ENCODE measurements at regions not wholly inside any gene's neighbourhood (a gene's known extent, or its start where the extent isn't known, plus 50 kb on each side); places are given as distances from the start of the nearest gene placed in this dataset.

- H3K27ac ChIP-seq (ENCODE audit: control insufficient read depth, insufficient read depth): no peak overlapping the region
- no peaks in the 10 kb centered on the region for H3K27me3 ChIP-seq (replicated peaks in 1 of 2; ENCODE audit: control insufficient read depth in 2 of 2, insufficient read depth in 2 of 2, low read length in 1 of 2)
- peak; percentile 87 for FAIRE-seq
- no peak overlapping the region for H3K4me3 ChIP-seq
- H4K20me1 ChIP-seq (ENCODE audit: control insufficient read depth, insufficient read depth): no peaks in the 10 kb centered on the region
- no peak for DNase-seq (ENCODE audit: low read depth, low spot score)
- ChIA-PET SMC1A (ENCODE audit: uncharacterized antibody, unreplicated experiment) (interaction anchor here (0.6 to 27.0 kb wide), 37 partner anchors 8 to 810 kb away, joined by 3 to 636 read pairs (median 5); no protein-coding TSS in a partner anchor), RAD21 (ENCODE audit: unreplicated experiment) (interaction anchor here (0.6 to 11.9 kb wide), 27 partner anchors 10 to 355 kb away, joined by 3 to 424 read pairs (median 3); no protein-coding TSS in a partner anchor), POLR2A (interaction anchor here (0.6 to 5.4 kb wide), 8 partner anchors 31 to 239 kb away, joined by 3 to 27 read pairs (median 3); no protein-coding TSS in a partner anchor), CTCF (interaction anchor here (0.6 to 21.3 kb wide), 53 partner anchors 8 to 1458 kb away, joined by 3 to 597 read pairs (median 4); no protein-coding TSS in a partner anchor)
- H3K4me2 ChIP-seq (ENCODE audit: control insufficient read depth, insufficient read depth): no peak overlapping the region
- WGBS (ENCODE audit: insufficient coverage, insufficient replicate concordance, low lambda C conversion rate, missing lambda C conversion rate): 0% methylated on average over 2 of the region's 2 CpGs
- H3K9me3 ChIP-seq (replicated peaks; ENCODE audit: control insufficient read depth, insufficient read depth, low read length): no peaks in the 10 kb centered on the region; the same call in 2 of the 3 replicates
- intact Hi-C loops (cut with micrococcal nuclease; ENCODE audit: unreplicated experiment): loop anchor here (1.0 to 2.0 kb wide), 3 partner anchors 155 to 313 kb away; no protein-coding TSS in a partner anchor
- BruUV-seq (replicated peaks): no TSS peak
- in situ Hi-C loops (cut with MboI): loop anchor here (5.0 kb wide), 2 partner anchors 154 to 249 kb away; no protein-coding TSS in a partner anchor
- peak; percentile 64 for ATAC-seq
- H3K36me3 ChIP-seq (ENCODE audit: control insufficient read depth in 2 of 2, insufficient read depth in 2 of 2, low read length in 1 of 2): no peaks in the 10 kb centered on the region
- H3K4me1 ChIP-seq (ENCODE audit: control insufficient read depth, insufficient read depth, low read length): peaks cover 25% of the 10 kb centered on the region
- no peak overlapping the region for H2AFZ ChIP-seq (ENCODE audit: control insufficient read depth, low read depth, low read length)
- no peaks in the 10 kb centered on the region for H3K79me2 ChIP-seq (ENCODE audit: control insufficient read depth, insufficient read depth, low read length)
- no peak overlapping the region for H3K9ac ChIP-seq (ENCODE audit: control insufficient read depth, insufficient read depth, low read length)
- TF ChIP-seq SKIL (IDR thresholded peaks at IDR 0.05; ENCODE audit: low read depth, poor library complexity, severe bottlenecking) (no peak), TCF3 (IDR thresholded peaks at IDR 0.05; ENCODE audit: borderline replicate concordance, insufficient read depth, low read depth, low read length) (no peak), SMC3 (IDR thresholded peaks at IDR 0.05; ENCODE audit: borderline replicate concordance, low read length) (peak; percentile 99), ASH2L (IDR thresholded peaks at IDR 0.05; ENCODE audit: borderline replicate concordance, low read depth) (no peak), SUZ12 (IDR thresholded peaks at IDR 0.05; ENCODE audit: unreplicated experiment) (no peak), ZNF207 (IDR thresholded peaks at IDR 0.05; ENCODE audit: borderline replicate concordance) (0 out of 2 replicates have a peak, but pooled peaks have one; percentile 39), YBX1 (IDR thresholded peaks at IDR 0.05) (no peak), NRF1 (conservative IDR thresholded peaks at IDR 0.05; ENCODE audit: low read depth, low read length) (no peak), ZBTB33 (IDR thresholded peaks at IDR 0.05) (no peak), BCLAF1 (IDR thresholded peaks at IDR 0.05) (no peak), SMAD1 (IDR thresholded peaks at IDR 0.05; ENCODE audit: low read depth, partially characterized antibody) (no peak), ZZZ3 (IDR thresholded peaks at IDR 0.05; ENCODE audit: control insufficient read depth, insufficient read length, low read depth) (no peak), CBFB (IDR thresholded peaks at IDR 0.05; ENCODE audit: low read depth) (no peak), PAX5 (IDR thresholded peaks at IDR 0.05; ENCODE audit: borderline replicate concordance, low read depth, low read length) (no peak), PBX3 (IDR thresholded peaks at IDR 0.05; ENCODE audit: insufficient replicate concordance, low read depth, low read length) (no peak)
Measured at GRCh38 chr9:109903515-109904138, 123.6 kb downstream of the PALM2AKAP2 start.
